GM12872 (cell line): ENCODE measurements at regions not wholly inside any gene's neighbourhood (a gene's known extent, or its start where the extent isn't known, plus 50 kb on each side); places are given as distances from the start of the nearest gene placed in this dataset.

Experiments
- CTCF ChIP-seq: IDR thresholded peaks from 3 replicates; pipeline ENCODE4 v1.5.1; 2011; ENCODE audit warnings: low read depth, mild to moderate bottlenecking, low read length, moderate library complexity; ENCODE audit not compliant: insufficient read depth

DNA sequence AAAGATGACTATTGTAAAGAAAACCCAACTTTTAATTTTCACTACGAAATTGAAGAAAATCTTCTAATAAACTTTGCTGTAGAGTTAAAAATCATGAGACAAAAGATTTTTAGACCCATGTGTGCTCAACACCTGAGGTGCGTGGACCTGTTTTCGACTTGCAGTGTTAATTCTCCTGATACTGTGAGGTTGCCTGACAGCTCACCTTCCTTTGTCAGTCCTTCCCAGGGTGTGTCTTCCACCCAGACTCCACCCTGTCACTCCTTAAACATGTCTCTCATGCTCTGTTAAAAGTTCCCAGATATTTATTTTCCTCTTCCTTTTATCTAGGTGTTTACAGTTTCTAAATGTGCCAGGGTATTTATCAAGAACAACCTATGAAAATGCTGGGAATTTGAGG lies 151.3 kb upstream of the NT5E start:
- no peak for TF ChIP-seq CTCF

- TF ChIP-seq CTCF = no peak
Observed at GRCh38 chr6:85291326-85291725, 158.6 kb upstream of the NT5E start.

GRCh38 chr6:85287654-85288053 lies 162.2 kb upstream of the NT5E start:
- TF ChIP-seq CTCF = no peak

DNA sequence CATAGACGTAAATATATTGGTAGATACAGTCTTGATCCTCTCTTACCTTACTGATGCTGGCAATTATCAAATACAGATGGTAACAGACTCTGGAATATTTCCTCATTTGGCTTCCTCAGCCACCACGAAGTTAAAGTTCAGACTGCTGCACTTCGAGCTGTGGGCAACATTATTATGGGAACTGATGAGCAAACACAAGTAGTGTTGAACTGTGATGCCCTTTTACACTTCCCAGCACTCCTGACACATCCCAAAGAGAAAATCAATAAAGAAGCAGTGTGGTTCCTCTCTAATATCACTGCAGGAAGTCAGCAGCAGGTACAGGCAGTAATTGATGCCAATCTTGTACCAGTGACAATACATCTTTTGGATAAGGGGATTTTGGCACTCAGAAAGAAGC lies 162.7 kb upstream of the NT5E start:
- no peak for TF ChIP-seq CTCF

DNA sequence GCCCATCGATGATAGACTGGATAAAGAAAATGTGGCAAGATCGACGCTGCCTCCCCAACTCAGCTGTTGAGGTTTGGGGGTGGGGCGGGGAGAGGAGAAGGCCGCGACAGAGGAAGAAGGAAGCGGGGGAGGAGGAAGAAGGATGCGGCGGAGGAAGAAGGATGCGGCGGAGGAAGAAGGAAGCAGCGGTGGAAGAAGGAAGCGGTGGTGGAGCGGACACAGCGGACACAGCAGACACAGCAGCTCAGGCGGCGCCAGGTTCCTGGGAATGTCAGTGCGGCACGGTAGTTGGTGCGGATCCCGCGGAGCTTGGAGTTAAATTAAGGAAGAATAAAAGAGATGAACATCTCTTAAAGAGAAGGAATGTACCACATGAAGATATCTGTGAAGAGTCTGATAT lies 163.9 kb upstream of the NT5E start:
- TF ChIP-seq CTCF = no peak

DNA sequence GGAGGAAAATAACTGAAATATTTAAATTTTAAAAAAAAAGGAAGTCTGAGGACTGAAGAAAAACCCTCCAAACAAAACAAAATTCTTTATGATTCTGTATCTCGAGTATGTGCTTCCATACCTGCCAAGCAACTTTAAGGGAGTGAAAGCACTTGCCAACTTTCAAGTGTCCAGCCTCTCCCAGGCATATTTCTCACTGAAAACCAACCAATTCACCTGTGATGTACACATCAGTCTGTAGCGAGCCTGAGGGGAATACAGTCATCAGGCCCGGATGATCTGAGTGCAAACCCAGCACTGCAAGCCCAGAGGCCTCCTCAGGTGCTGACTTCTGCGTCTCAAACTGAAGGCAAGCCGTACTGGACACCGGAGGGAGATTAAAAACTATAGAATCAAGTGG lies 164.8 kb upstream of the NT5E start:
- no peak for TF ChIP-seq CTCF

DNA sequence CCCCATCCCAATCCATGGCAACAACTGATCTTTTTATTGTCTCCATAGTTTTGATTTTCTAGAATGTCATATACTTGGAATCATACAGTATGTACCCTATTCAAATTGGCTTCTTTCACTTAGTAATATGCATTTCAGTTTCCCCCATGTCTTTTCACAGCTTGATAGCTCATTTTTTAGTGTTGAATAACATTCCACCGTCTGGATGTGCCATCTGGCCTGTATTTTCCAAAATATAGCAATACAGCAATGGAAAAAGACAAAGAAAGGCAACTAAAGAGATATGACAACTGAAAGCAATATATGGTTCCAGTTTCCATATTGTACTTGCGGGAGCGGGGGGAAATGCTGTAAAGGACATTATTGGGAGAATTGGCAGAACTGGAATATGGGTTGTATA lies 166.4 kb upstream of the NT5E start:
- TF ChIP-seq CTCF = no peak
